A549 (cell line): ENCODE measurements at regions not wholly inside any gene's neighbourhood (a gene's known extent, or its start where the extent isn't known, plus 50 kb on each side); places are given as distances from the start of the nearest gene placed in this dataset.

ENCODE experiments used
- ATAC-seq, 2 experiments: fragments of 200-7000 bp in 1 of 2; fragments of >200 bp in 1 of 2; cut with Nextera tagmentation in 1 of 2; cut with Tn5 transposase in 1 of 2; 3 replicates each; pipeline versions ENCODE4 v1.8.0 to v1.9.1; 2018 to 2020; ENCODE audit warnings: mild to moderate bottlenecking in 1 of 2, moderate library complexity in 1 of 2
- CTCF ChIA-PET: fragments of 300-600 bp; sonication (Branson Sonifier 250); formaldehyde crosslinking; extraction: SDS; loops from one replicate; lab custom pipeline; 2021; ENCODE audit warnings: antibody characterized with exemption, inconsistent platforms; lab: Yijun Ruan, JAX
- POLR2A ChIA-PET: fragments of 350-600 bp; formaldehyde crosslinking; extraction: SDS; loops from one replicate; lab custom pipeline; 2021; ENCODE audit warnings: antibody characterized with exemption, inconsistent platforms; lab: Yijun Ruan, JAX
- DNase-seq, 2 experiments: peaks; one replicate each; pipeline versions ENCODE4 v3.0.0 to v3.0.0-alpha.2; 2011 to 2016; ENCODE audit warnings: low read depth in 1 of 2, low spot score in 1 of 2
- FAIRE-seq: peaks from 2 replicates; lab custom pipeline; 2011; peaks lifted over from hg19 to GRCh38; lab: Jason Lieb, UNC
- H3K27ac ChIP-seq, 2 experiments: fragments of >200 bp; sonication (Bioruptor Twin); formaldehyde crosslinking; 3 replicates each; pipeline ENCODE4 v1.5.1; 2016 to 2017
- H3K4me1 ChIP-seq: fragments of >200 bp; sonication (Bioruptor Twin); formaldehyde crosslinking; 3 replicates; pipeline ENCODE4 v1.6.1; 2016
- H3K4me2 ChIP-seq: fragments of >200 bp; sonication (Bioruptor Twin); formaldehyde crosslinking; 3 replicates; pipeline ENCODE4 v1.6.1; 2016
- H3K4me3 ChIP-seq: fragments of >200 bp; sonication (Bioruptor Twin); formaldehyde crosslinking; 3 replicates; pipeline ENCODE4 v1.5.1; 2016
- H3K9me3 ChIP-seq: fragments of >200 bp; sonication (Bioruptor Twin); formaldehyde crosslinking; 3 replicates; pipeline ENCODE4 v1.6.1; 2016
- CEBPB ChIP-seq, 2 experiments: fragments of >200 bp in 1 of 2; sonication (Bioruptor Twin) in 1 of 2; formaldehyde crosslinking in 1 of 2; IDR thresholded peaks; 2 replicates each; pipeline ENCODE4 v1.6.1; 2012 to 2016
- E2F6 ChIP-seq: IDR thresholded peaks from 2 replicates; pipeline ENCODE4 v1.6.1; 2012; ENCODE audit warnings: low read depth, borderline replicate concordance
- HES2 ChIP-seq: fragments of >200 bp; sonication (Bioruptor Twin); formaldehyde crosslinking; IDR thresholded peaks from 2 replicates; pipeline ENCODE4 v1.6.1; 2016
- KDM5A ChIP-seq: fragments of 200-600 bp; sonication (generic); IDR thresholded peaks from 2 replicates; pipeline ENCODE4 v1.6.1; 2016; ENCODE audit warnings: antibody characterized with exemption, mild to moderate bottlenecking
- MAFK ChIP-seq: fragments of 450-650 bp; IDR thresholded peaks from 2 replicates; pipeline ENCODE4 v1.6.1; 2014; ENCODE audit not compliant: partially characterized antibody
- MAX ChIP-seq: IDR thresholded peaks from 2 replicates; pipeline ENCODE4 v1.6.1; 2012
- MAZ ChIP-seq: fragments of 150-350 bp; IDR thresholded peaks from 2 replicates; pipeline ENCODE4 v1.6.1; 2014; ENCODE audit warnings: antibody characterized with exemption, low read depth, low read length, borderline replicate concordance
- MYC ChIP-seq: IDR thresholded peaks from 2 replicates; pipeline ENCODE4 v1.6.1; 2012; ENCODE audit warnings: mild to moderate bottlenecking, inconsistent platforms, low read length, improper control_type of control experiment, borderline replicate concordance
- PBX3 ChIP-seq: IDR thresholded peaks from 2 replicates; pipeline ENCODE4 v1.6.1; 2012
- RARB ChIP-seq: fragments of 250-450 bp; sonication (Bioruptor Pico); IDR thresholded peaks from 2 replicates; pipeline ENCODE4 v1.8.0; 2021; ENCODE audit warnings: mild to moderate bottlenecking, moderate library complexity
- RCOR1 ChIP-seq: fragments of 150-350 bp; IDR thresholded peaks from 2 replicates; pipeline ENCODE4 v1.6.1; 2014; ENCODE audit warnings: antibody characterized with exemption, low read length, low read depth
- RFX5 ChIP-seq: fragments of 450-650 bp; IDR thresholded peaks from 2 replicates; pipeline ENCODE4 v1.7.1; 2014; ENCODE audit warnings: antibody characterized with exemption, mild to moderate bottlenecking, moderate library complexity
- SMC3 ChIP-seq: fragments of >200 bp; sonication (Bioruptor Twin); formaldehyde crosslinking; IDR thresholded peaks from 3 replicates; pipeline ENCODE4 v1.6.1; 2018; ENCODE audit warnings: inconsistent platforms
- ZFP36 ChIP-seq: fragments of 450-650 bp; IDR thresholded peaks from 2 replicates; pipeline ENCODE4 v1.6.1; 2014; ENCODE audit warnings: borderline replicate concordance; ENCODE audit not compliant: partially characterized antibody
- WGBS: methylation state at CpG from one replicate; pipeline ENCODE4 v1.1.6; 2017; ENCODE audit errors: missing lambda C conversion rate; 5-methylcytosine and 5-hydroxymethylcytosine counted together

DNA sequence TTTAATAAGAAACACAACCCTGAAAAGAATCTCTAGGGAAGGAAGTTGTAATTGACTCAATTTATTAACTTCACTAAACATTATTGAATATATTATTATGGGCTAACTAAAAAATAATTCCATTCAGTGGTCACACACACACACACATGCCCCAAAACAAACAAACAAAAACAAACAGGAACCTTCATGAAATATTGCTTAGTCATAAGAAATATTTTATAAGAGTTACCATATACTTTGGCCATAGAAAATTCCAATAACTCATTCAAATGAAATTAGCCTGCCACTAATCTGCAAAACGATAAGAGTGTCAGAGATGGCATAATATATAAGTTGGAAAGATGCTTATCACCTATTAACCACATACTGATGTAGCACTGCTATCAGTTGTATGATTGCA is 268.4 kb upstream of the AMIGO2 start:
- POLR2A ChIA-PET, result no interaction called here
- 47% methylated on average over 1 of the region's 1 CpG for whole genome bisulfite sequencing
- ATAC-seq (no peak), FAIRE-seq (peak; percentile 63), DNase-seq (no peak)
- H3K4me2 ChIP-seq, result no peak overlapping the region
- H3K4me3 ChIP-seq, result no peak overlapping the region
- peak overlapping the region; percentile 3 to 45; a peak in 2 of 6 replicates for H3K27ac ChIP-seq
- CTCF ChIA-PET, result no interaction called here
- TF ChIP-seq ZFP36 (no peak), PBX3 (no peak), E2F6 (no peak), MAFK (peak; percentile 48)
- no peaks in the 10 kb centered on the region for H3K9me3 ChIP-seq
- H3K4me1 ChIP-seq, result peaks cover 20% of the 10 kb centered on the region

DNA sequence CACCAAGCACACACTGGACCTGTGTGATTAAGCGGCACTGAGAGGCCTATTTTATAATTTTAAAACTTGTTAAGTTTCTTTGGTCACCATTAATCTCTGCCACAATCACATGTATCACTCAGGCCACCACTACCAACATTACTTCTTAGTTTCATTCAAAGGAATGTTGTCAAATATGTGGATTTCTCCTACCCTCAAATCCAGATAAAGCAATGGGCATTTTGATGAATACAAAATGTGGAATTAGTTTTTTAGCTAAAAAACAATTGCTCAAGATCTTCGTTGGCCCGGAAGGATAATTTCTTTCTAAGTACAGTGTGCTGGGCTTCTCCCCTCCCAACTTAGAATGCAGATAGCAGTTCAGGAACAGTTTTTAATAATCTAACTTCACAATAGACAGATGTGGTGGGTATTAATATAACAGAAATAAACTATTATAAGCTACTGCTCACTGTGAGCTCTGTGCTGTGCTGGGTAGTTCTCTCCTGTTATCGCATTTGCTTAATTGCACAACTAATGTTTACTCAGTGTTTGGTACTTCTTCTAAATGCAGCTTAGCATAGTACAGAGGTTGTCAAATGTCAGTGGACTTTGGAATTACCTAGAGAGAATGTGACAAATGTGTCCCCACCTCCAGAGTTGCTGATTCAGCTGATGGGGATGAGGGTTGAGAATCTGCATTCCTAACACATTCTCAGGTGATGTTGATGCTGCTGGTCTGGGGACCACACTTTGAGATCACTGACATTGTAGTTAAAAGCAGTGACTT is 266.7 kb upstream of the AMIGO2 start:
- CTCF ChIA-PET, result interaction anchor here (1.5 to 1.8 kb wide), 2 partner anchors 8 to 314 kb away, joined by 5 read pairs; no protein-coding TSS in a partner anchor
- peaks cover 20% of the 10 kb centered on the region for H3K4me1 ChIP-seq
- H3K4me2 ChIP-seq, result peak overlapping the region; percentile 51
- H3K9me3 ChIP-seq, result no peaks in the 10 kb centered on the region
- DNase-seq, result peak in 1 of 2 experiments; percentile 32
- POLR2A ChIA-PET, result no interaction called here
- peak; percentile 52 to 80; a peak in 3 of 4 replicates for TF ChIP-seq CEBPB (IDR thresholded peaks at IDR 0.05)
- no peak for TF ChIP-seq RCOR1
- peak; percentile 80 for TF ChIP-seq MAFK
- TF ChIP-seq, all 56 proteins: peak for 2
- ATAC-seq (peak; percentile 59 to 71; a peak in 5 of 6 replicates), FAIRE-seq (no peak)
- WGBS, result 67% methylated on average over 4 of the region's 4 CpGs
- H3K4me3 ChIP-seq, result no peak overlapping the region
- peak overlapping the region; percentile 47 to 55; a peak in 4 of 6 replicates for H3K27ac ChIP-seq

- DNase-seq, result no peak
- POLR2A ChIA-PET, result no interaction called here
- H3K9me3 ChIP-seq, result no peaks in the 10 kb centered on the region
- FAIRE-seq, result peak; percentile 90
- TF ChIP-seq RARB (CRISPR knock-in tag) (no peak), RFX5 (no peak), MYC (no peak), HES2 (no peak), MAZ (no peak), KDM5A (no peak), SMC3 (no peak), MAX (no peak)
- no peak for ATAC-seq
- no peak overlapping the region for H3K4me3 ChIP-seq
- WGBS, result 89% methylated on average over 2 of the region's 2 CpGs
- H3K4me1 ChIP-seq, result peaks cover 20% of the 10 kb centered on the region
- no peak overlapping the region for H3K4me2 ChIP-seq
- H3K27ac ChIP-seq, result no peak overlapping the region; a peak in 2 of 6 replicates
- CTCF ChIA-PET, result no interaction called here
Measured at GRCh38 chr12:47343684-47344567, 264.2 kb upstream of the AMIGO2 start.
